Chondrocyte (in vitro differentiated cells): ENCODE measurements at regions not wholly inside any gene's neighbourhood (a gene's known extent, or its start where the extent isn't known, plus 50 kb on each side); places are given as distances from the start of the nearest gene placed in this dataset.

Experiments
- DNase-seq: peaks from one replicate; pipeline ENCODE4 v3.0.0; 2021; ENCODE audit warnings: mixed read lengths, low spot score
- H3K27ac Mint-ChIP-seq: one replicate; pipeline ENCODE4 v1.8.0; 2021; ENCODE audit warnings: mild to moderate bottlenecking, moderate library complexity, mixed read lengths; ENCODE audit not compliant: unreplicated experiment
- H3K27me3 Mint-ChIP-seq: 2 replicates; pipeline ENCODE4 v1.8.0; 2021; ENCODE audit warnings: low read depth, mixed read lengths
- H3K36me3 Mint-ChIP-seq: 2 replicates; pipeline ENCODE4 v1.8.0; 2021; ENCODE audit warnings: low read depth, mixed read lengths
- H3K4me1 Mint-ChIP-seq: 2 replicates; pipeline ENCODE4 v1.8.0; 2021; ENCODE audit warnings: low read depth, mild to moderate bottlenecking, mixed read lengths
- H3K4me3 Mint-ChIP-seq: one replicate; pipeline ENCODE4 v1.8.0; 2021; ENCODE audit warnings: mild to moderate bottlenecking, moderate library complexity, mixed read lengths; ENCODE audit not compliant: unreplicated experiment
- H3K9me3 Mint-ChIP-seq: 2 replicates; pipeline ENCODE4 v1.8.0; 2021; ENCODE audit warnings: low read depth, mixed read lengths
- TF ChIP-seq, protein P1 (sequence below): fragments of 200-600 bp; sonication (generic); IDR thresholded peaks from 2 replicates; pipeline ENCODE4 v1.5.0; 2021; ENCODE audit warnings: antibody characterized with exemption, mild to moderate bottlenecking, moderate library complexity

DNA sequence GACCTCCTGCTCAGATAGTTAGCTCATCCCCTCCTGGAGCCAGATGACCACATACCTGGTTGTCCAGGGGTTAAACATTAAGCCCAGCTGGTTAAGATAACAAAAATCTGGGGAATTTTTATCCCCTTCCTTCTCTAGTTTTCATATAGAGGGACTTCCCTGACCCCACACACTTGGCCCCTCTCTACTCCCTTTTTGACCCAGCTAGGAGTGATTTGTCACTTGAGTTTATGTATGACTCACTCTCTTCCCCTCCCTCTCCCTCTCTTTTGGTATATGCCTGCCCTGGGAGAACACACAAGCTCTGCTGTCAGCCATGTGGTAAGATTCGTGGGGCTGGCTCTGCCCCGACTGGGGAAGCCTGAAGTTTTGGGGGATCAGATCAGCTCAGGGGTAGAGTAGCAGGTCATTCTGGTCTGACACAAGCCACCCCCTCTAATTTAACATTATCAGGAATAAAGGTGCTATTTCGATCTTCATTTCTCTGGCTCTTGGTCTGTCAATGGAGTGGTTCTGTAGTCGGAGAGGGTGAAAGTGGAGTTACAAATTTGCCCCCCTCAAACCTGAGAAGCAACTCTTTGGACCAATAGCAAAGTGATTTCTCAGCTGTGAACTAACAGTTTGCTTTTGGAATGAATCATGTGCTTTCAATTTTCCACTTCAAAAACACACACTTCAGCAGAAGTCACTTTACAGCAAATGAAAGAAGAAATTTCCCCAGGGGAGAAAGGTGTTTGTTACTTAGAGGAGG is 415.3 kb upstream of the CADM1 start:
- H3K27me3 Mint-ChIP-seq = peaks cover 13% of the 10 kb centered on the region
- no peak overlapping the region for H3K4me3 Mint-ChIP-seq
- no peaks in the 10 kb centered on the region for H3K36me3 Mint-ChIP-seq
- peak overlapping the region; percentile 41 for H3K27ac Mint-ChIP-seq
- no peaks in the 10 kb centered on the region for H3K9me3 Mint-ChIP-seq
- TF ChIP-seq, protein P1, sequence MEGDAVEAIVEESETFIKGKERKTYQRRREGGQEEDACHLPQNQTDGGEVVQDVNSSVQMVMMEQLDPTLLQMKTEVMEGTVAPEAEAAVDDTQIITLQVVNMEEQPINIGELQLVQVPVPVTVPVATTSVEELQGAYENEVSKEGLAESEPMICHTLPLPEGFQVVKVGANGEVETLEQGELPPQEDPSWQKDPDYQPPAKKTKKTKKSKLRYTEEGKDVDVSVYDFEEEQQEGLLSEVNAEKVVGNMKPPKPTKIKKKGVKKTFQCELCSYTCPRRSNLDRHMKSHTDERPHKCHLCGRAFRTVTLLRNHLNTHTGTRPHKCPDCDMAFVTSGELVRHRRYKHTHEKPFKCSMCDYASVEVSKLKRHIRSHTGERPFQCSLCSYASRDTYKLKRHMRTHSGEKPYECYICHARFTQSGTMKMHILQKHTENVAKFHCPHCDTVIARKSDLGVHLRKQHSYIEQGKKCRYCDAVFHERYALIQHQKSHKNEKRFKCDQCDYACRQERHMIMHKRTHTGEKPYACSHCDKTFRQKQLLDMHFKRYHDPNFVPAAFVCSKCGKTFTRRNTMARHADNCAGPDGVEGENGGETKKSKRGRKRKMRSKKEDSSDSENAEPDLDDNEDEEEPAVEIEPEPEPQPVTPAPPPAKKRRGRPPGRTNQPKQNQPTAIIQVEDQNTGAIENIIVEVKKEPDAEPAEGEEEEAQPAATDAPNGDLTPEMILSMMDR = no peak
- peaks cover 16% of the 10 kb centered on the region for H3K4me1 Mint-ChIP-seq
- DNase-seq = no peak

DNA sequence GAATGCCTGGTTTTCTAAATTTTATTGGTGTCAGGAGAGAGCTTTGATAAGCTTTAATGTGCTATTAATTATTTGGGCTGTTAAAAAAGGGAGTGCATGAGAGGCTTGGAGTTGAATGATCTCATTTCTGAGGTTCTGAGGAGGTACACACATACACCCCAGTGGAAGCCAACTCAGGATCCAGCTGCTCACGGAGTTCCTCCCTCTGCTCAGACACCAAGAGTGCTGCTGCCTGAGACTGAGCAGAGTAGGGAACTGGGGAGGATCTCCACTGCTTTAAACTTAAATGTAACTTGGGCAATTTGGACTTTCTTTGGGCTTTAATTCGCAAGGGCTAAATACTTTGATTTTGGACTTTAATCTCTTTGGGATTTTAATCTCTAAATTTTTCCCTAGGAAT is 414.4 kb upstream of the CADM1 start:
- Mint-ChIP-seq H3K4me1 (peaks cover 16% of the 10 kb centered on the region), H3K27me3 (peaks cover 15% of the 10 kb centered on the region), H3K4me3 (no peak overlapping the region), H3K27ac (no peak overlapping the region), H3K36me3 (no peaks in the 10 kb centered on the region), H3K9me3 (no peaks in the 10 kb centered on the region)
- no peak for DNase-seq
- TF ChIP-seq, protein P1 = no peak

DNA sequence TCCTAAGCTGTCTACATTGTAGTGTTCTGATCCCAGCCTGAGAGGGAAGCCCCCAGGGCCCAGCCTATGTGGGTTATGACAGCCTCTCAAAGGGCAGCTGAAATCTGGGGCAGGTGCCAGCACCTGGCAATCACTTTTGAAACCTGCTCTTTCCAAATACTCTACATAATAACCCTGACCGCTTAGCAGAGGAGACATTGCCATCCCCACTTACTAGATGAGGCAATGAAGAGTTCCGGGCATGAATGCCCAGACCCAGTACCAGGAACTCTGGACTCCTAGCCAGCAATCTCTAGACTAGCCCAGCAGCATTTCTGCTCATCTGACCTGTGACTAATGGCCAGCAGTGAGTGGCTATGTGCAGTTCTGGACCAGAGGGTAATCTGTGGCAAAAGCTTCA is 412.4 kb upstream of the CADM1 start:
- H3K9me3 Mint-ChIP-seq = no peaks in the 10 kb centered on the region
- DNase-seq = no peak
- no peak overlapping the region for H3K27ac Mint-ChIP-seq
- H3K4me3 Mint-ChIP-seq = no peak overlapping the region
- TF ChIP-seq, protein P1 = no peak
- peaks cover 14% of the 10 kb centered on the region for H3K27me3 Mint-ChIP-seq
- H3K36me3 Mint-ChIP-seq = no peaks in the 10 kb centered on the region
- H3K4me1 Mint-ChIP-seq = peaks cover 16% of the 10 kb centered on the region

DNA sequence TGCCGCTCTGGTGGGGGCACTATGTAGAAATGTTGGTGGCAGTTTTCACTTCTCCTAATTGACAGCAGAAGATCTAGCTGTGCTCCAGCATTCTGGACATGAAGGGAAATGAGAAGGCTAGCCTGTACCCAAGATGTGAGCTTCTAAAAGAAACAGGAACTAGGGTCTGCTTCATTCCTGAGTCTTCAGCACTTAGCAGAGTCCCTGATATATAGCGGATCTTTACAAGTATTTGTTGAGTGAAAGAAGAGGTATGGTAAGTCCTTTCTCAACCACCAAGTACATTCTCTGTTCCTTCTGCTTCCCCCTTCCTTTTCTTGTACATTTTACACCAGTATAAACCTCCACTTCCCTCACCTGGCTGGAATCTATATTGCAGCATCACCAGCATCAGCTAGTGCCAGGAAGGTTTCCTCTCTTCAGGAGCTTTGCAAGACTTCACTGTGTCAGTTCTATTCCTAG is 408.3 kb upstream of the CADM1 start:
- H3K4me1 Mint-ChIP-seq = peaks cover 2% of the 10 kb centered on the region
- DNase-seq = no peak
- H3K9me3 Mint-ChIP-seq = peaks cover 4% of the 10 kb centered on the region
- H3K27me3 Mint-ChIP-seq = peaks cover 12% of the 10 kb centered on the region
- H3K4me3 Mint-ChIP-seq = no peak overlapping the region
- H3K36me3 Mint-ChIP-seq = no peaks in the 10 kb centered on the region
- TF ChIP-seq, protein P1 = peak; percentile 65
- no peak overlapping the region for H3K27ac Mint-ChIP-seq

DNA sequence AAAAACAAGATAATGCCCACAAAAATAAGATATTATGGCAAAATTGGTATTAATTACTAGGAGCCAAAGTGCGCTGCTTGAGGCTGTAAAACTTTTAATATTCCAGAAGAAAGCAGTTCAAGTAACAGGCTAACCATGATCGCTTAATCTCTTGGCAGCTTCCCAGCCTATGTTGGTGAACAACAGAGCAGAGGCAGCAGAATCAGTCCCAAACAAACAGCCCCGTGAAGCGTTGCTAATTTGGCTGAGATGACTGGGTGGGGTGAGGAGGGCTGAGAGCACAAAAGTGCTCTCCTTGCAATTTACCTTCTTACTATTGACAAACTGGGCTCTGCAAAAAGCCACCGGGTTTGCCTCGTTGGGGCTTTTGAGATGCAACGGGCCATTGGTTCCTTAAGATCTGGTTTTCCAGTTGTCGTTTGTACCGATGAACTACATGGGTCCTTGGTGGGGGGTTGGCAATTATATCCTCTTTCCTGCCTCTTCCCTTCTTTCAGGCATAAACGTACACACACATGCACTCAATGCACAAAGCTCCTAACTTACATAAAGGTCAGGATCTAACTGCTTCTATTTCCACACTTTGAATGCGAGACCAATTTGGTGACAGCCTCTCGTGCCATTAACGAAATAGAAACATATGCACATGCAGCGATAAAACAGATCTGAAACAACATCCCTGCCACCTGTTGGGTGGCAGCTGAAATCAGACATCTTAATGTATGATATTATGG is 407.6 kb upstream of the CADM1 start:
- no peak for DNase-seq
- Mint-ChIP-seq H3K4me1 (peaks cover 2% of the 10 kb centered on the region), H3K4me3 (no peak overlapping the region), H3K27me3 (peaks cover 7% of the 10 kb centered on the region), H3K27ac (no peak overlapping the region), H3K9me3 (peaks cover 4% of the 10 kb centered on the region), H3K36me3 (no peaks in the 10 kb centered on the region)
- TF ChIP-seq, protein P1 = no peak
